Endothelial cell of umbilical vein (primary cell): ENCODE measurements at regions not wholly inside any gene's neighbourhood (a gene's known extent, or its start where the extent isn't known, plus 50 kb on each side); places are given as distances from the start of the nearest gene placed in this dataset.

Experiments
- BruUV-seq: library from RNA; stranded (reverse); fragments of 400-500 nt; replicated peaks from 2 replicates; lab custom pipeline; 2021; lab: Mats Ljungman, UMichigan
- CTCF ChIA-PET: fragments of 300-600, 350-600 bp; sonication (Branson Sonifier 250); formaldehyde crosslinking; loops from one replicate; lab custom pipeline; 2021; ENCODE audit warnings: antibody characterized with exemption, inconsistent platforms; lab: Charles Lee
- POLR2A ChIA-PET: fragments of 300-600, 350-600 bp; sonication (Branson Sonifier 250); formaldehyde crosslinking; loops from one replicate; lab custom pipeline; 2021; ENCODE audit warnings: antibody characterized with exemption, inconsistent platforms; lab: Charles Lee
- DNase-seq: peaks from one replicate; pipeline ENCODE4 v3.0.0-alpha.2; 2011; ENCODE audit warnings: low read depth, low spot score
- FAIRE-seq: peaks from 2 replicates; lab custom pipeline; 2011; peaks lifted over from hg19 to GRCh38; lab: Jason Lieb, UNC
- H2AFZ ChIP-seq: 2 replicates; pipeline ENCODE4 v1.6.0; 2012; ENCODE audit warnings: low read depth, low read length, control low read depth, inconsistent platforms
- H3K27ac ChIP-seq: 2 replicates; pipeline ENCODE4 v1.5.1; 2011; ENCODE audit warnings: low read depth, mild to moderate bottlenecking, control low read depth, low read length, moderate library complexity; ENCODE audit not compliant: insufficient read depth
- H3K27me3 ChIP-seq, 2 experiments: 2 replicates each; pipeline versions ENCODE4 v1.6.0 to v1.6.1; 2011; ENCODE audit warnings: low read length in 2 of 2, mixed read lengths in 1 of 2; ENCODE audit not compliant: control insufficient read depth in 2 of 2, insufficient read depth in 2 of 2
- H3K36me3 ChIP-seq, 2 experiments: 2 replicates in 1 of 2; 3 replicates in 1 of 2; pipeline ENCODE4 v1.5.1; 2011; ENCODE audit warnings: low read length in 2 of 2, mild to moderate bottlenecking in 1 of 2, moderate library complexity in 1 of 2; ENCODE audit not compliant: control insufficient read depth in 2 of 2, insufficient read depth in 2 of 2; ENCODE audit errors: extremely low read depth in 1 of 2
- H3K4me1 ChIP-seq: 3 replicates; pipeline ENCODE4 v1.5.1; 2011; ENCODE audit warnings: mild to moderate bottlenecking, low read length; ENCODE audit not compliant: control insufficient read depth, insufficient read depth; ENCODE audit errors: extremely low read depth
- H3K4me2 ChIP-seq: 2 replicates; pipeline ENCODE4 v1.6.1; 2011; ENCODE audit warnings: low read length, control low read depth, mixed read lengths; ENCODE audit not compliant: insufficient read depth
- H3K4me3 ChIP-seq, 3 experiments: fragments of 200-600 bp in 1 of 3; sonication (generic), shearing (Covaris generic) in 1 of 3; replicated peaks in 1 of 3; 2 replicates each; pipeline ENCODE4 v1.5.1; 2011 to 2016; ENCODE audit warnings: control low read depth in 3 of 3, low read length in 3 of 3, mild to moderate bottlenecking in 2 of 3, inconsistent platforms in 1 of 3, low read depth in 1 of 3, moderate library complexity in 1 of 3; ENCODE audit not compliant: insufficient read depth in 1 of 3
- H3K79me2 ChIP-seq: 2 replicates; pipeline ENCODE4 v1.6.0; 2012; ENCODE audit warnings: low read length, inconsistent platforms; ENCODE audit not compliant: control insufficient read depth, insufficient read depth
- H3K9ac ChIP-seq: replicated peaks from 2 replicates; pipeline ENCODE3; 2011; ENCODE audit warnings: low read length, control low read depth; ENCODE audit not compliant: insufficient read depth; ENCODE audit errors: extremely low read depth
- H3K9me1 ChIP-seq: replicated peaks from 3 replicates; pipeline ENCODE4 v1.6.0; 2011; ENCODE audit warnings: mild to moderate bottlenecking, low read length; ENCODE audit not compliant: control insufficient read depth, insufficient read depth; ENCODE audit errors: extremely low read depth
- H3K9me3 ChIP-seq: replicated peaks from 2 replicates; pipeline ENCODE4 v1.5.1; 2012; ENCODE audit warnings: low read length, inconsistent platforms; ENCODE audit not compliant: control insufficient read depth, insufficient read depth
- H4K20me1 ChIP-seq: replicated peaks from 2 replicates; pipeline ENCODE3; 2011; ENCODE audit warnings: mild to moderate bottlenecking, low read length; ENCODE audit not compliant: control insufficient read depth, insufficient read depth; ENCODE audit errors: extremely low read depth
- CTCF ChIP-seq, 2 donors: IDR thresholded peaks; 1 replicate in 1 of 2; 2 replicates in 1 of 2; pipeline ENCODE4 v1.5.1; 2011; ENCODE audit warnings: low read length in 2 of 2, mild to moderate bottlenecking in 2 of 2, moderate library complexity in 2 of 2, control low read depth in 1 of 2, inconsistent platforms in 1 of 2, low read depth in 1 of 2; ENCODE audit not compliant: insufficient read depth in 1 of 2; ENCODE audit errors: extremely low read depth in 1 of 2
- EZH2 ChIP-seq: IDR thresholded peaks from 2 replicates; pipeline ENCODE4 v1.6.1; 2012; ENCODE audit warnings: borderline replicate concordance, low read depth, mild to moderate bottlenecking, moderate library complexity, low read length, inconsistent platforms; ENCODE audit not compliant: severe bottlenecking
- FOS ChIP-seq: IDR thresholded peaks from 2 replicates; pipeline ENCODE4 v1.6.1; 2011; ENCODE audit warnings: mild to moderate bottlenecking, low read length, moderate library complexity, borderline replicate concordance; ENCODE audit not compliant: insufficient read depth
- GATA2 ChIP-seq: IDR thresholded peaks from 2 replicates; pipeline ENCODE4 v1.7.0; 2011; ENCODE audit warnings: low read depth, mild to moderate bottlenecking, moderate library complexity, mixed read lengths, low read length; ENCODE audit not compliant: insufficient read length, insufficient read depth
- JUN ChIP-seq: IDR thresholded peaks from 2 replicates; pipeline ENCODE4 v1.6.1; 2011; ENCODE audit warnings: borderline replicate concordance, low read depth; ENCODE audit not compliant: insufficient read length, insufficient read depth
- MAX ChIP-seq: IDR thresholded peaks from 2 replicates; pipeline ENCODE4 v1.6.1; 2011; ENCODE audit not compliant: insufficient read depth, insufficient read length
- MYC ChIP-seq: IDR thresholded peaks from one replicate; pipeline ENCODE4 v1.6.1; 2011; ENCODE audit warnings: mild to moderate bottlenecking, low read depth, low read length
- POLR2A ChIP-seq: IDR thresholded peaks from 2 replicates; pipeline ENCODE4 v1.6.1; 2012; ENCODE audit warnings: low read depth, mild to moderate bottlenecking, control low read depth, low read length
- POLR2AphosphoS5 ChIP-seq: IDR thresholded peaks from 2 replicates; pipeline ENCODE4 v1.6.1; 2012; ENCODE audit warnings: low read depth, mild to moderate bottlenecking, control low read depth, low read length, moderate library complexity; ENCODE audit not compliant: insufficient read depth
- dilution Hi-C: fragments of 300-500 bp; cut with MboI; formaldehyde crosslinking; loops from one replicate; pipeline ENCODE4 v1.15.0; 2019; ENCODE audit warnings: low sequenced_read_pairs; ENCODE audit not compliant: extremely low pct_ligation_motif_present
- intact Hi-C: fragments of 100-400 bp; cut with micrococcal nuclease; formaldehyde crosslinking; loops from one replicate; pipeline ENCODE4 v1.10.0; 2022

GRCh38 chr2:217478831-217479455 lies 523.9 kb downstream of the TNS1 start:
- H3K36me3 ChIP-seq = no peaks in the 10 kb centered on the region
- no peak overlapping the region for H3K4me2 ChIP-seq
- dilution Hi-C loops (loop anchor here (25.0 kb wide), 1 partner anchor 317 kb away; no protein-coding TSS in a partner anchor), intact Hi-C loops (no loop called here)
- no peak overlapping the region for H3K27ac ChIP-seq
- BruUV-seq = no TSS peak
- no peaks in the 10 kb centered on the region for H4K20me1 ChIP-seq
- FAIRE-seq (no peak), DNase-seq (no peak)
- H3K9me1 ChIP-seq = no peaks in the 10 kb centered on the region
- CTCF ChIA-PET = no interaction called here
- POLR2A ChIA-PET = no interaction called here
- no peaks in the 10 kb centered on the region for H3K4me1 ChIP-seq
- no peak overlapping the region for H3K9ac ChIP-seq
- no peak overlapping the region for H3K4me3 ChIP-seq
- no peaks in the 10 kb centered on the region for H3K79me2 ChIP-seq
- no peak for TF ChIP-seq POLR2AphosphoS5
- TF ChIP-seq EZH2 = no peak
- TF ChIP-seq JUN = no peak
- TF ChIP-seq GATA2 = no peak
- no peak for TF ChIP-seq MYC
- TF ChIP-seq FOS = no peak
- TF ChIP-seq CTCF (IDR thresholded peaks at IDR 0.05; ENCODE audit: extremely low read depth in 1 of 2, insufficient read depth in 1 of 2, low read depth in 1 of 2, low read length in 2 of 2) = no peak
- no peak for TF ChIP-seq POLR2A
- TF ChIP-seq MAX = no peak
- no peak overlapping the region for H2AFZ ChIP-seq
- H3K27me3 ChIP-seq = no peaks in the 10 kb centered on the region
- H3K9me3 ChIP-seq = no peaks in the 10 kb centered on the region
